ENCODE measurements at regions not wholly inside any gene's neighbourhood (a gene's known extent, or its start where the extent isn't known, plus 50 kb on each side); places are given as distances from the start of the nearest gene placed in this dataset.

- in situ Hi-C loops (cut with MboI): no loop called here
- H3K79me2 ChIP-seq (ENCODE audit: control insufficient read depth, insufficient read depth, low read length): no peaks in the 10 kb centered on the region
- SMC1A ChIA-PET (ENCODE audit: uncharacterized antibody, unreplicated experiment): no interaction called here
- RAD21 ChIA-PET (ENCODE audit: unreplicated experiment): no interaction called here
- H3K9ac ChIP-seq (ENCODE audit: control insufficient read depth, insufficient read depth, low read length): no peak overlapping the region
- H3K4me1 ChIP-seq (ENCODE audit: control insufficient read depth, insufficient read depth, low read length): no peaks in the 10 kb centered on the region
- BruUV-seq (replicated peaks): no TSS peak
- CTCF ChIA-PET: interaction anchor here (1.5 kb wide), 1 partner anchor 33 kb away, joined by 4 read pairs; no protein-coding TSS in a partner anchor
- no peak overlapping the region for H2AFZ ChIP-seq (ENCODE audit: control insufficient read depth, low read depth, low read length)
- no peak overlapping the region for H3K27ac ChIP-seq (ENCODE audit: control insufficient read depth, insufficient read depth)
- H3K27me3 ChIP-seq (replicated peaks in 1 of 2; ENCODE audit: control insufficient read depth in 2 of 2, insufficient read depth in 2 of 2, low read length in 1 of 2): no peaks in the 10 kb centered on the region
- 27% methylated on average over 1 of the region's 1 CpG for WGBS (ENCODE audit: insufficient coverage, insufficient replicate concordance, low lambda C conversion rate, missing lambda C conversion rate)
- DNase-seq (ENCODE audit: low read depth, low spot score) (no peak), ATAC-seq (no peak), FAIRE-seq (no peak)
- no peak overlapping the region for H3K4me3 ChIP-seq
- H3K9me3 ChIP-seq (replicated peaks; ENCODE audit: control insufficient read depth, insufficient read depth, low read length): no peaks in the 10 kb centered on the region
- TF ChIP-seq MTA3 (IDR thresholded peaks at IDR 0.05; ENCODE audit: borderline replicate concordance, low read length): no peak
- no peak overlapping the region for H3K4me2 ChIP-seq (ENCODE audit: control insufficient read depth, insufficient read depth)
- intact Hi-C loops (cut with micrococcal nuclease; ENCODE audit: unreplicated experiment): no loop called here
- no peaks in the 10 kb centered on the region for H4K20me1 ChIP-seq (ENCODE audit: control insufficient read depth, insufficient read depth)
- POLR2A ChIA-PET: no interaction called here
- no peaks in the 10 kb centered on the region for H3K36me3 ChIP-seq (ENCODE audit: control insufficient read depth in 2 of 2, insufficient read depth in 2 of 2, low read length in 1 of 2)
These were observed 55.5 kb upstream of the LDHB start for GRCh38 chr12:21713133-21713532.

DNA sequence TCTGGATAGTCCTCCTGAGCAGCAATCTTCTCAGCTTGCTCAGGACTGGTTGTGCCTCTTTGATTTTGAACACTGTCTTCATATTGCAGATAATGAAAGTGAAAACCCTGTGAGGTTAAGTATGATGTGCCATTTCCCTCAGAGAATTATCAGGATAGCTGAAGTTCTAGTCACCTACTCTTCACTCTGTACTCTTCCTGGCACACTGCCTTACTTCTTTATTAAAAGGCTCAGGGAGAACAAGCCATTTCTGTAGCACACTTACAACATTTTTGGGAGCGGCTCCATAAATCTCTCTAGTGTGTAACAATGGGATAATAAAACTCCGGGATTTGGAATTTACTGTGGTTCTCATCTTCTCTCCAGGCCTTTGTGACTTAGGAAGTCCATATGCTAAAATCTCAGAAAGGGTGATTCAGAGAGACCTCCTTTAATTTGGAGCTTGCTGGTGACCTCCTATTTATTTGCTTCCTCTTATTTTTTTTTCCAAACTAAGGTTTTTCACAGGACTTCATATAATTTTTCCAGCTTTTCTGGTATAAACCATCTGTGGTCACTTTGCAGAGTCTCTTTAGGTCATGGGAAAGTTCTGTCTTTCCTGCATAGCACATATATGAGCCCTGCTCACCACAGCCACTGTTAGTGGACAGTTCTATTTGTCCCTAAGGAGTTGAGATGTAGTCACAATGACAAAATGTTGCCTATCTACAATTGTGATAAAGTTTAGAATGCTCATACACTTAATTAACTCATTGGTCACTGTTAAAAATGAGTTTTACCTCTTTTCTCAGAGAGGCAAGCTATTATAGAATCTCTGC, 53.5 kb upstream of the LDHB start:
- H3K36me3 ChIP-seq (ENCODE audit: control insufficient read depth in 2 of 2, insufficient read depth in 2 of 2, low read length in 1 of 2): no peaks in the 10 kb centered on the region
- H4K20me1 ChIP-seq (ENCODE audit: control insufficient read depth, insufficient read depth): no peaks in the 10 kb centered on the region
- H3K4me2 ChIP-seq (ENCODE audit: control insufficient read depth, insufficient read depth): no peak overlapping the region
- BruUV-seq (replicated peaks): no TSS peak
- H3K27ac ChIP-seq (ENCODE audit: control insufficient read depth, insufficient read depth): no peak overlapping the region
- no peak for TF ChIP-seq SUPT20H (IDR thresholded peaks at IDR 0.05; ENCODE audit: borderline replicate concordance, control insufficient read depth, low read depth, low read length)
- TF ChIP-seq ZZZ3 (IDR thresholded peaks at IDR 0.05; ENCODE audit: control insufficient read depth, insufficient read length, low read depth): no peak
- TF ChIP-seq CREM (IDR thresholded peaks at IDR 0.05; ENCODE audit: low read depth): no peak
- no peak for TF ChIP-seq IKZF2 (IDR thresholded peaks at IDR 0.05)
- TF ChIP-seq TCF12 (IDR thresholded peaks at IDR 0.05; ENCODE audit: low read depth, low read length): no peak
- no peak for TF ChIP-seq EED (IDR thresholded peaks at IDR 0.05; ENCODE audit: low read depth)
- no peak for TF ChIP-seq ZNF274 (IDR thresholded peaks at IDR 0.05; ENCODE audit: insufficient read depth, insufficient read length)
- no peak for TF ChIP-seq SRF (IDR thresholded peaks at IDR 0.05; ENCODE audit: low read depth in 2 of 2, low read length in 2 of 2)
- no peak for TF ChIP-seq CHD1 (IDR thresholded peaks at IDR 0.05; ENCODE audit: low read depth, low read length)
- H3K9ac ChIP-seq (ENCODE audit: control insufficient read depth, insufficient read depth, low read length): no peak overlapping the region
- H3K9me3 ChIP-seq (replicated peaks; ENCODE audit: control insufficient read depth, insufficient read depth, low read length): no peaks in the 10 kb centered on the region
- in situ Hi-C loops (cut with MboI) (no loop called here), intact Hi-C loops (cut with micrococcal nuclease; ENCODE audit: unreplicated experiment) (no loop called here)
- ChIA-PET SMC1A (ENCODE audit: uncharacterized antibody, unreplicated experiment) (interaction anchor here (0.6 to 0.9 kb wide), 4 partner anchors 13 to 307 kb away, joined by 3 to 4 read pairs (median 4); no protein-coding TSS in a partner anchor), POLR2A (no interaction called here), RAD21 (ENCODE audit: unreplicated experiment) (interaction anchor here (0.7 kb wide), 1 partner anchor 13 kb away, joined by 3 read pairs; no protein-coding TSS in a partner anchor), CTCF (interaction anchor here (3.9 kb wide), 1 partner anchor 13 kb away, joined by 35 read pairs; no protein-coding TSS in a partner anchor)
- WGBS (ENCODE audit: insufficient coverage, insufficient replicate concordance, low lambda C conversion rate, missing lambda C conversion rate): 69% methylated on average over 2 of the region's 2 CpGs
- no peak overlapping the region for H2AFZ ChIP-seq (ENCODE audit: control insufficient read depth, low read depth, low read length)
- no peak for DNase-seq (ENCODE audit: low read depth, low spot score)
- H3K4me3 ChIP-seq: no peak overlapping the region
- no peaks in the 10 kb centered on the region for H3K27me3 ChIP-seq (replicated peaks in 1 of 2; ENCODE audit: control insufficient read depth in 2 of 2, insufficient read depth in 2 of 2, low read length in 1 of 2)
- H3K4me1 ChIP-seq (ENCODE audit: control insufficient read depth, insufficient read depth, low read length): no peaks in the 10 kb centered on the region
- no peaks in the 10 kb centered on the region for H3K79me2 ChIP-seq (ENCODE audit: control insufficient read depth, insufficient read depth, low read length)
- FAIRE-seq: no peak
- peak; percentile 50; the same call in 2 of the 3 replicates for ATAC-seq

Data from GM12878 (cell line).